ENCODE measurements at regions not wholly inside any gene's neighbourhood (a gene's known extent, or its start where the extent isn't known, plus 50 kb on each side); places are given as distances from the start of the nearest gene placed in this dataset.
"Not testable (repeated sequence)": the region's sequence is repeated elsewhere in the genome, so short reads cannot be mapped to it uniquely, and the experiment has no call there.

GRCh38 chr16:85225721-85226120 is 113.4 kb upstream of the CIBAR2 start:
- no peak for DNase-seq

GRCh38 chr16:85227084-85227945 is 115.0 kb upstream of the CIBAR2 start:
- no peak for DNase-seq

GRCh38 chr16:85227946-85228862 is 115.9 kb upstream of the CIBAR2 start:
- no peak for DNase-seq

- DNase-seq, result no peak
Measured at GRCh38 chr16:85228970-85229430, 116.7 kb upstream of the CIBAR2 start.

- no peak for DNase-seq
Measured at GRCh38 chr16:85229869-85230462, 117.7 kb upstream of the CIBAR2 start.

- not testable (repeated sequence) for DNase-seq
Measured at GRCh38 chr16:85230764-85231383, 118.6 kb upstream of the CIBAR2 start.

- no peak for DNase-seq
Measured at GRCh38 chr16:85231959-85232358, 119.7 kb upstream of the CIBAR2 start.

- DNase-seq, result no peak
Measured at GRCh38 chr16:85232369-85233142, 120.3 kb upstream of the CIBAR2 start.

- DNase-seq, result no peak
Measured at GRCh38 chr16:85233516-85233915, 121.2 kb upstream of the CIBAR2 start.

GRCh38 chr16:85234310-85235204 is 122.3 kb upstream of the CIBAR2 start:
- DNase-seq, result no peak

- DNase-seq, result no peak
Measured at GRCh38 chr16:85235991-85236817, 123.9 kb upstream of the CIBAR2 start.

GRCh38 chr16:85236818-85237150 is 124.5 kb upstream of the CIBAR2 start:
- no peak for DNase-seq

- no peak for DNase-seq
Measured at GRCh38 chr16:85237817-85238216, 125.5 kb upstream of the CIBAR2 start.

- DNase-seq, result no peak
Measured at GRCh38 chr16:85238233-85238647, 126.0 kb upstream of the CIBAR2 start.

GRCh38 chr16:85239239-85239638 is 127.0 kb upstream of the CIBAR2 start:
- DNase-seq, result no peak

GRCh38 chr16:85239871-85240270 is 127.6 kb upstream of the CIBAR2 start:
- no peak for DNase-seq

- DNase-seq, result no peak
Measured at GRCh38 chr16:85240982-85241924, 129.0 kb upstream of the CIBAR2 start.

- no peak for DNase-seq
Measured at GRCh38 chr16:85242140-85242539, 129.9 kb upstream of the CIBAR2 start.

GRCh38 chr16:85243308-85243707 is 131.0 kb upstream of the CIBAR2 start:
- no peak for DNase-seq

Measured in CD4-positive, alpha-beta T cell treated with Interleukin-12 subunit alpha and Interleukin-12 subunit beta, for 1 hour (primary cell).